ENCODE measurements at regions not wholly inside any gene's neighbourhood (a gene's known extent, or its start where the extent isn't known, plus 50 kb on each side); places are given as distances from the start of the nearest gene placed in this dataset.

GRCh38 chr6:114844359-114844758 lies 501.5 kb upstream of the HS3ST5 start:
- FAIRE-seq (no peak), ATAC-seq (no peak), DNase-seq (ENCODE audit: low read depth in 1 of 2, low spot score in 1 of 2) (no peak)
- ChIA-PET CTCF (no interaction called here), POLR2A (no interaction called here)
- Histone ChIP-seq H3K9me3 (no peaks in the 10 kb centered on the region), H3K27ac (no peak overlapping the region), H3K4me2 (no peak overlapping the region), H3K4me3 (no peak overlapping the region), H3K4me1 (no peaks in the 10 kb centered on the region)
- WGBS (ENCODE audit: missing lambda C conversion rate) = 0% methylated on average over 1 of the region's 1 CpG
- TF ChIP-seq RAD21 (conservative IDR thresholded peaks at IDR 0.05 in 1 of 2, IDR thresholded peaks at IDR 0.05 in 1 of 2) = no peak
- no peak for TF ChIP-seq HOXB13 (CRISPR knock-in tag; IDR thresholded peaks at IDR 0.05; ENCODE audit: low read depth)
- peak; percentile 78 for TF ChIP-seq MAFK (IDR thresholded peaks at IDR 0.05; ENCODE audit: partially characterized antibody)

- CTCF ChIA-PET = no interaction called here
- no peaks in the 10 kb centered on the region for H3K4me1 ChIP-seq
- WGBS (ENCODE audit: missing lambda C conversion rate) = 0% methylated on average over 1 of the region's 2 CpGs
Measured at GRCh38 chr6:114839019-114839418, 496.2 kb upstream of the HS3ST5 start.

GRCh38 chr6:114833211-114833610 lies 490.4 kb upstream of the HS3ST5 start:
- TF ChIP-seq HEYL (CRISPR knock-in tag; IDR thresholded peaks at IDR 0.05) (no peak), E2F6 (IDR thresholded peaks at IDR 0.05; ENCODE audit: borderline replicate concordance, low read depth) (no peak), FOSB (CRISPR knock-in tag; IDR thresholded peaks at IDR 0.05) (no peak), ATOH8 (CRISPR knock-in tag; IDR thresholded peaks at IDR 0.05; ENCODE audit: low read depth) (no peak), BCL3 (IDR thresholded peaks at IDR 0.05) (no peak), MAX (IDR thresholded peaks at IDR 0.05) (no peak), JUN (IDR thresholded peaks at IDR 0.05) (no peak), MYC (IDR thresholded peaks at IDR 0.05; ENCODE audit: borderline replicate concordance, low read length) (no peak), EP300 (IDR thresholded peaks at IDR 0.05) (no peak), CHD2 (IDR thresholded peaks at IDR 0.05; ENCODE audit: low read length, partially characterized antibody) (no peak), ZSCAN20 (CRISPR knock-in tag; IDR thresholded peaks at IDR 0.05) (no peak), SMC3 (IDR thresholded peaks at IDR 0.05) (no peak), FOSL2 (IDR thresholded peaks at IDR 0.05) (no peak), FOSL2 (CRISPR knock-in tag; IDR thresholded peaks at IDR 0.05) (no peak), NPAS2 (CRISPR knock-in tag; IDR thresholded peaks at IDR 0.05; ENCODE audit: borderline replicate concordance) (no peak), EHMT2 (IDR thresholded peaks at IDR 0.05; ENCODE audit: low read depth) (no peak), CBX2 (IDR thresholded peaks at IDR 0.05; ENCODE audit: borderline replicate concordance, low read depth) (no peak), REST (IDR thresholded peaks at IDR 0.05) (no peak), CBX8 (IDR thresholded peaks at IDR 0.05) (no peak), BHLHE40 (IDR thresholded peaks at IDR 0.05; ENCODE audit: low read depth, low read length) (no peak)
- 19% methylated on average over 1 of the region's 1 CpG for WGBS (ENCODE audit: missing lambda C conversion rate)
- FAIRE-seq (no peak), ATAC-seq (no peak), DNase-seq (ENCODE audit: low read depth in 1 of 2, low spot score in 1 of 2) (no peak)
- no peaks in the 10 kb centered on the region for H3K9me3 ChIP-seq
- no peak overlapping the region for H3K27ac ChIP-seq
- no peaks in the 10 kb centered on the region for H3K4me1 ChIP-seq
- H3K4me3 ChIP-seq = no peak overlapping the region
- H3K4me2 ChIP-seq = no peak overlapping the region
- ChIA-PET POLR2A (no interaction called here), CTCF (no interaction called here)

More at GRCh38 chr6:114839019-114839418, 496.2 kb upstream of the HS3ST5 start:
- Histone ChIP-seq H3K4me2 (no peak overlapping the region), H3K4me3 (no peak overlapping the region), H3K9me3 (no peaks in the 10 kb centered on the region), H3K27ac (no peak overlapping the region)
- no peak for TF ChIP-seq MAFK (IDR thresholded peaks at IDR 0.05; ENCODE audit: partially characterized antibody)
- TF ChIP-seq ESRRA (IDR thresholded peaks at IDR 0.05; ENCODE audit: borderline replicate concordance, low read length) = no peak
- TF ChIP-seq TFCP2L1 (CRISPR knock-in tag; IDR thresholded peaks at IDR 0.05) = no peak
- DNase-seq (ENCODE audit: low read depth in 1 of 2, low spot score in 1 of 2) = no peak
- FAIRE-seq = no peak
- POLR2A ChIA-PET = no interaction called here
- no peak for ATAC-seq
